SK-N-SH (cell line): ENCODE measurements at regions not wholly inside any gene's neighbourhood (a gene's known extent, or its start where the extent isn't known, plus 50 kb on each side); places are given as distances from the start of the nearest gene placed in this dataset.
A peak's percentile ranks its signal among the peaks of the same experiment; 100 is the strongest.

Experiments
- CTCF ChIA-PET: fragments of 300-600, 350-600 bp; formaldehyde crosslinking; extraction: SDS; loops from one replicate; lab custom pipeline; 2021; lab: Yijun Ruan, JAX
- POLR2A ChIA-PET: fragments of 350-600 bp; sonication (Branson Sonifier 250); formaldehyde crosslinking; extraction: SDS; loops from one replicate; lab custom pipeline; 2020; ENCODE audit warnings: antibody characterized with exemption, inconsistent platforms; lab: Yijun Ruan, JAX
- DNase-seq: peaks from one replicate; pipeline ENCODE4 v3.0.0; 2012
- H2AFZ ChIP-seq: fragments of 200-600 bp; sonication (generic); 2 replicates; pipeline ENCODE4 v1.8.1; 2016; ENCODE audit warnings: antibody characterized with exemption, mild to moderate bottlenecking, low read depth
- H3F3A ChIP-seq: fragments of 200-600 bp; sonication (generic); replicated peaks from 2 replicates; pipeline ENCODE3; 2016; ENCODE audit warnings: antibody characterized with exemption, mild to moderate bottlenecking; ENCODE audit not compliant: insufficient read depth
- H3K27ac ChIP-seq, 2 experiments: fragments of 200-500 bp in 1 of 2; fragments of 200-600 bp in 1 of 2; sonication (Bioruptor generic) in 1 of 2; sonication (generic), shearing (Covaris generic) in 1 of 2; 2 replicates each; pipeline versions ENCODE4 v1.5.1 to v1.6.1; 2014 to 2016; ENCODE audit warnings: low read depth in 2 of 2, inconsistent platforms in 1 of 2, low read length in 1 of 2, mild to moderate bottlenecking in 1 of 2, mixed read lengths in 1 of 2
- H3K27me3 ChIP-seq: fragments of 200-600 bp; sonication (generic), shearing (Covaris generic); 2 replicates; pipeline ENCODE4 v1.6.1; 2016; ENCODE audit warnings: mixed run types; ENCODE audit not compliant: insufficient read depth
- H3K36me3 ChIP-seq, 2 experiments: fragments of 200-500 bp in 1 of 2; fragments of 200-600 bp in 1 of 2; sonication (Bioruptor generic) in 1 of 2; sonication (generic) in 1 of 2; replicated peaks in 1 of 2; 2 replicates each; pipeline versions ENCODE3 to v1.5.1; 2014 to 2016; ENCODE audit warnings: low read length in 1 of 2, mild to moderate bottlenecking in 1 of 2; ENCODE audit not compliant: insufficient read depth in 2 of 2, control insufficient read depth in 1 of 2
- H3K4me1 ChIP-seq, 2 experiments: fragments of 200-500 bp in 1 of 2; fragments of 200-600 bp in 1 of 2; sonication (Bioruptor generic) in 1 of 2; sonication (generic), shearing (Covaris generic) in 1 of 2; 2 replicates each; pipeline versions ENCODE4 v1.5.1 to v1.6.1; 2014 to 2016; ENCODE audit warnings: low read depth in 1 of 2, low read length in 1 of 2, mixed run types in 1 of 2; ENCODE audit not compliant: insufficient read depth in 2 of 2, control insufficient read depth in 1 of 2
- H3K4me2 ChIP-seq: fragments of 200-600 bp; sonication (generic), shearing (Covaris generic); 2 replicates; pipeline ENCODE4 v1.6.1; 2017; ENCODE audit warnings: mixed run types
- H3K4me3 ChIP-seq, 2 experiments: fragments of 200-500 bp in 1 of 2; fragments of 200-600 bp in 1 of 2; sonication (Bioruptor generic) in 1 of 2; sonication (generic), shearing (Covaris generic) in 1 of 2; 2 replicates each; pipeline versions ENCODE4 v1.5.1 to v1.8.1; 2014 to 2016; ENCODE audit warnings: low read depth in 2 of 2, inconsistent platforms in 1 of 2, low read length in 1 of 2, mild to moderate bottlenecking in 1 of 2, mixed read lengths in 1 of 2, moderate library complexity in 1 of 2
- H3K79me2 ChIP-seq: fragments of 200-600 bp; sonication (generic); 2 replicates; pipeline ENCODE4 v1.8.1; 2017; ENCODE audit warnings: mild to moderate bottlenecking; ENCODE audit not compliant: insufficient read depth
- H3K9ac ChIP-seq: fragments of 200-600 bp; sonication (generic); 2 replicates; pipeline ENCODE4 v1.6.1; 2017; ENCODE audit warnings: mixed run types
- H3K9me2 ChIP-seq: fragments of 200-600 bp; sonication (generic); 2 replicates; pipeline ENCODE4 v1.6.1; 2017; ENCODE audit warnings: mixed run types
- H3K9me3 ChIP-seq: fragments of 200-600 bp; sonication (generic); 2 replicates; pipeline ENCODE4 v1.6.1; 2017; ENCODE audit warnings: mixed run types, mild to moderate bottlenecking, moderate library complexity
- H4K20me1 ChIP-seq: fragments of 200-600 bp; sonication (generic); 2 replicates; pipeline ENCODE4 v1.6.1; 2017; ENCODE audit warnings: mild to moderate bottlenecking, mixed run types; ENCODE audit not compliant: insufficient read depth
- CHD2 ChIP-seq: fragments of 150-350 bp; IDR thresholded peaks from 2 replicates; pipeline ENCODE4 v1.6.1; 2018; ENCODE audit warnings: low read length; ENCODE audit not compliant: partially characterized antibody
- EP300 ChIP-seq, 2 experiments: IDR thresholded peaks; 2 replicates each; pipeline versions ENCODE4 v1.4.0 to v1.6.1; 2012; ENCODE audit warnings: borderline replicate concordance in 1 of 2, low read depth in 1 of 2, low read length in 1 of 2
- FOXJ3 ChIP-seq: sonication (generic); formaldehyde crosslinking; IDR thresholded peaks from 2 replicates; pipeline ENCODE4 v1.5.1; 2020; ENCODE audit warnings: mild to moderate bottlenecking, missing genetic modification reagents
- FOXM1 ChIP-seq: IDR thresholded peaks from 2 replicates; pipeline ENCODE4 v1.4.0; 2012; ENCODE audit warnings: low read depth, mild to moderate bottlenecking
- IRF3 ChIP-seq: fragments of 150-350 bp; IDR thresholded peaks from 2 replicates; pipeline ENCODE4 v1.6.1; 2016; ENCODE audit warnings: mild to moderate bottlenecking, low read depth, low read length
- JUND ChIP-seq: IDR thresholded peaks from 2 replicates; pipeline ENCODE4 v1.4.0; 2012
- MAX ChIP-seq: IDR thresholded peaks from 2 replicates; pipeline ENCODE4 v1.4.0; 2012; ENCODE audit warnings: low read depth
- NFIC ChIP-seq: IDR thresholded peaks from 2 replicates; pipeline ENCODE4 v1.4.0; 2012; ENCODE audit warnings: borderline replicate concordance
- PBX3 ChIP-seq: IDR thresholded peaks from 2 replicates; pipeline ENCODE4; 2012
- SIN3A ChIP-seq: IDR thresholded peaks from 2 replicates; pipeline ENCODE4 v1.6.1; 2012; ENCODE audit warnings: low read depth, mild to moderate bottlenecking, low read length, moderate library complexity, borderline replicate concordance
- SMC3 ChIP-seq: IDR thresholded peaks from 2 replicates; pipeline ENCODE4 v1.6.1; 2012; ENCODE audit warnings: low read depth, low read length, improper control_type of control experiment
- TAF1 ChIP-seq: IDR thresholded peaks from 2 replicates; pipeline ENCODE4 v1.6.1; 2012; ENCODE audit warnings: low read depth, mild to moderate bottlenecking, low read length, moderate library complexity, borderline replicate concordance
- USF1 ChIP-seq: IDR thresholded peaks from 2 replicates; pipeline ENCODE4 v1.4.0; 2012; ENCODE audit warnings: low read depth, borderline replicate concordance
- YY1 ChIP-seq: IDR thresholded peaks from 2 replicates; pipeline ENCODE4 v1.4.0; 2012; ENCODE audit warnings: low read depth, mild to moderate bottlenecking
- ZBTB33 ChIP-seq: IDR thresholded peaks from 2 replicates; pipeline ENCODE4 v1.4.0; 2012; ENCODE audit warnings: low read depth, borderline replicate concordance
- WGBS: methylation state at CpG from one replicate; pipeline ENCODE4 v1.1.6; 2017; ENCODE audit warnings: low lambda C conversion rate; 5-methylcytosine and 5-hydroxymethylcytosine counted together

GRCh38 chr16:86368261-86368660, 142.1 kb upstream of the FOXF1 start:
- Histone ChIP-seq H3K27ac (no peak overlapping the region), H3K4me2 (no peak overlapping the region), H3K9me3 (no peaks in the 10 kb centered on the region), H3K4me3 (no peak overlapping the region), H3K9ac (no peak overlapping the region), H4K20me1 (no peaks in the 10 kb centered on the region), H3K9me2 (no peaks in the 10 kb centered on the region), H3F3A (peaks cover under 1% of the 10 kb centered on the region), H2AFZ (no peak overlapping the region), H3K79me2 (no peaks in the 10 kb centered on the region), H3K27me3 (no peaks in the 10 kb centered on the region), H3K36me3 (no peaks in the 10 kb centered on the region), H3K4me1 (peaks cover 0 to 2% of the 10 kb centered on the region in 2 experiments; a peak in 1 of 4 replicates)
- ChIA-PET CTCF (no interaction called here), POLR2A (no interaction called here)
- WGBS, result 47% methylated on average over 8 of the region's 12 CpGs
- TF ChIP-seq USF1 (no peak), IRF3 (no peak), SMC3 (no peak), ZBTB33 (no peak), PBX3 (no peak), YY1 (no peak), CHD2 (no peak), SIN3A (no peak), MAX (no peak), FOXM1 (no peak), FOXJ3 (CRISPR knock-in tag) (no peak), TAF1 (no peak), EP300 (IDR thresholded peaks at IDR 0.05; ENCODE audit: borderline replicate concordance in 1 of 2, low read depth in 1 of 2, low read length in 1 of 2) (no peak)
- no peak for DNase-seq

GRCh38 chr16:86370062-86370461, 140.3 kb upstream of the FOXF1 start:
- H3K27me3 ChIP-seq, result 0 out of 2 replicates have a peak, but pooled peaks cover 4% of the 10 kb centered on the region
- WGBS, result 57% methylated on average over 6 of the region's 6 CpGs
- H4K20me1 ChIP-seq, result no peaks in the 10 kb centered on the region
- H2AFZ ChIP-seq, result no peak overlapping the region
- DNase-seq, result no peak
- H3K4me2 ChIP-seq, result no peak overlapping the region
- no peak overlapping the region for H3K27ac ChIP-seq
- no peaks in the 10 kb centered on the region for H3K79me2 ChIP-seq
- H3K9me3 ChIP-seq, result no peaks in the 10 kb centered on the region
- H3K4me1 ChIP-seq, result no peaks in the 10 kb centered on the region
- no peaks in the 10 kb centered on the region for H3K36me3 ChIP-seq
- POLR2A ChIA-PET, result interaction anchor here (1.0 kb wide), 1 partner anchor 151 kb away, joined by 3 read pairs; no protein-coding TSS in a partner anchor
- H3K9ac ChIP-seq, result no peak overlapping the region
- H3K9me2 ChIP-seq, result no peaks in the 10 kb centered on the region
- H3F3A ChIP-seq, result no peaks in the 10 kb centered on the region
- TF ChIP-seq NFIC (peak; percentile 19), JUND (no peak), CHD2 (no peak)
- TF ChIP-seq, all 33 proteins: peak for 1
- H3K4me3 ChIP-seq, result no peak overlapping the region
- CTCF ChIA-PET, result no interaction called here
